Nephron (organoid): ENCODE measurements at regions not wholly inside any gene's neighbourhood (a gene's known extent, or its start where the extent isn't known, plus 50 kb on each side); places are given as distances from the start of the nearest gene placed in this dataset.

Experiments
- H3K27ac Mint-ChIP-seq, 3 experiments: 2 replicates each; pipeline ENCODE4 v1.8.0; 2020; ENCODE audit warnings: mixed read lengths in 3 of 3, mild to moderate bottlenecking in 2 of 3, moderate library complexity in 1 of 3
- H3K27me3 Mint-ChIP-seq: 2 replicates; pipeline ENCODE4 v1.8.0; 2021; ENCODE audit warnings: low read depth, mild to moderate bottlenecking, moderate library complexity, mixed read lengths
- H3K36me3 Mint-ChIP-seq: 2 replicates; pipeline ENCODE4 v1.8.0; 2020; ENCODE audit warnings: low read depth, mixed read lengths
- H3K4me1 Mint-ChIP-seq: 2 replicates; pipeline ENCODE4 v1.8.0; 2020; ENCODE audit warnings: mixed read lengths
- H3K4me3 Mint-ChIP-seq, 3 experiments: 2 replicates each; pipeline ENCODE4 v1.8.0; 2020; ENCODE audit warnings: mild to moderate bottlenecking in 3 of 3, mixed read lengths in 3 of 3, moderate library complexity in 2 of 3
- H3K9me3 Mint-ChIP-seq: 2 replicates; pipeline ENCODE4 v1.8.0; 2020; ENCODE audit warnings: mixed read lengths
- CTCF ChIP-seq, 3 experiments: fragments of 200-600 bp; sonication (generic); IDR thresholded peaks; one replicate each; pipeline ENCODE4 v1.5.0; 2021; ENCODE audit warnings: antibody characterized with exemption in 3 of 3; ENCODE audit not compliant: unreplicated experiment in 3 of 3

- TF ChIP-seq CTCF (IDR thresholded peaks at IDR 0.05; ENCODE audit: unreplicated experiment in 3 of 3): no peak
- Mint-ChIP-seq H3K36me3 (no peaks in the 10 kb centered on the region), H3K27me3 (no peaks in the 10 kb centered on the region), H3K4me1 (no peaks in the 10 kb centered on the region), H3K4me3 (no peak overlapping the region), H3K27ac (no peak overlapping the region), H3K9me3 (peaks cover 5% of the 10 kb centered on the region)
These were observed 86.8 kb upstream of the ADAMTS20 start for GRCh38 chr12:43638806-43639205.

- peaks cover 2% of the 10 kb centered on the region for H3K9me3 Mint-ChIP-seq
- no peak for TF ChIP-seq CTCF (IDR thresholded peaks at IDR 0.05; ENCODE audit: unreplicated experiment in 3 of 3)
These were observed 84.9 kb upstream of the ADAMTS20 start for GRCh38 chr12:43636725-43637463.

GRCh38 chr12:43621262-43621661 lies 69.3 kb upstream of the ADAMTS20 start:
- Mint-ChIP-seq H3K27me3 (no peaks in the 10 kb centered on the region), H3K9me3 (peaks cover 2% of the 10 kb centered on the region), H3K27ac (no peak overlapping the region), H3K4me1 (no peaks in the 10 kb centered on the region), H3K36me3 (no peaks in the 10 kb centered on the region), H3K4me3 (no peak overlapping the region)
- TF ChIP-seq CTCF (IDR thresholded peaks at IDR 0.05; ENCODE audit: unreplicated experiment in 3 of 3): no peak

More at GRCh38 chr12:43636725-43637463, 84.9 kb upstream of the ADAMTS20 start:
- no peaks in the 10 kb centered on the region for H3K4me1 Mint-ChIP-seq
- H3K4me3 Mint-ChIP-seq: no peak overlapping the region
- H3K36me3 Mint-ChIP-seq: no peaks in the 10 kb centered on the region
- H3K27me3 Mint-ChIP-seq: no peaks in the 10 kb centered on the region
- H3K27ac Mint-ChIP-seq: no peak overlapping the region

GRCh38 chr12:43602738-43603137 lies 50.7 kb upstream of the ADAMTS20 start:
- H3K4me3 Mint-ChIP-seq: no peak overlapping the region
- H3K27ac Mint-ChIP-seq: no peak overlapping the region
- H3K36me3 Mint-ChIP-seq: no peaks in the 10 kb centered on the region
- H3K27me3 Mint-ChIP-seq: no peaks in the 10 kb centered on the region
- H3K4me1 Mint-ChIP-seq: no peaks in the 10 kb centered on the region
- TF ChIP-seq CTCF (IDR thresholded peaks at IDR 0.05; ENCODE audit: unreplicated experiment in 3 of 3): no peak
- H3K9me3 Mint-ChIP-seq: no peaks in the 10 kb centered on the region
